Amniotic epithelial cell (primary cell): ENCODE measurements at regions not wholly inside any gene's neighbourhood (a gene's known extent, or its start where the extent isn't known, plus 50 kb on each side); places are given as distances from the start of the nearest gene placed in this dataset.
"Not testable (repeated sequence)": the region's sequence is repeated elsewhere in the genome, so short reads cannot be mapped to it uniquely, and the experiment has no call there.

Experiments used
- DNase-seq: peaks from one replicate; pipeline ENCODE4 v3.0.0-alpha.2; 2010; ENCODE audit warnings: low read depth

DNA sequence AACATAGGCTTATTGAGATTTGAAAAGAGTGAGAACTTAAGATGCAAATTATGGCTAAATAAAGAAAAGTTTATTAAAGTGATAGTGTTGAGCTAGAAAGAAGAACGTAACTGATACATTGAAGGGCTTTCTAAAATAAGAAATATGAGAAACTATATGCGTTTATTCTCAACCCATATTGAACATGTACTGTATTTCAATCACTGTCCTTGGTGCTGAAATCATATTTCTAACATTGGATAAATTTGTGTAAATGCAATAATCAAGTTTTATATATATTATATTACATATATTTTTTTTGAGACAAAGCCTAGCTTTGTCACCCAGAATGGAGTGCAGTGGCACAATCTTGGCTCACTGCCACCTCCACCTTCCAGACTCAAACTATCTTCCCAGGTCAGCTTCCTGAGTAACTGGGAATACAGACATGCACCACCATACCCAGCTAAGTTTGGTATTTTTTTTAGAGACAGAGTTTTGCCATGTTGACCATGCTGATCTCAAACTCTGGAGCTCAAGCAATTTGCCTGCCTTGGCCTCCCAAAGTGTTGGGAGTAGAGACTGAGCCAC, 1065.8 kb downstream of the REEP3 start:
- DNase-seq, result no peak

- DNase-seq, result no peak
Measured at GRCh38 chr10:64594072-64594471, 1072.9 kb downstream of the REEP3 start.

GRCh38 chr10:64598600-64598999, 1077.4 kb downstream of the REEP3 start:
- no peak for DNase-seq

DNA sequence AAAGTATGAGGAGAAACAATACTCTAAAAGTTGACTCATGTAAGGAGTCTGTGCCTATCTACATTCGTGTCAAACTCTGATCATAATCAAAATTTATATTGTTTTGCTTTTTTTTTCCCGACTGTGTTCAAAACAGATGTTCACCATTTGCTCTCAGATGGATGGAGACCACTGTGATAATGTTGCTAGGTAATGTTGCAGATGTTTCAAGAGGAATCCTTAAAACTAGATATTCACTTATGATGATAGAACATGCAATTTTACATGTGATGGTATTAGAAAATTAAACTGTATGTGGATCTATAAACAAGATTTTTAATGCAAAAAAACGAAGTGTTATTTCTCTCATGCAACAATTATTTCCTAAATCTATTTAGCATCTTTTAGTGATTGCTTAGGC, 1080.1 kb downstream of the REEP3 start:
- no peak for DNase-seq

DNA sequence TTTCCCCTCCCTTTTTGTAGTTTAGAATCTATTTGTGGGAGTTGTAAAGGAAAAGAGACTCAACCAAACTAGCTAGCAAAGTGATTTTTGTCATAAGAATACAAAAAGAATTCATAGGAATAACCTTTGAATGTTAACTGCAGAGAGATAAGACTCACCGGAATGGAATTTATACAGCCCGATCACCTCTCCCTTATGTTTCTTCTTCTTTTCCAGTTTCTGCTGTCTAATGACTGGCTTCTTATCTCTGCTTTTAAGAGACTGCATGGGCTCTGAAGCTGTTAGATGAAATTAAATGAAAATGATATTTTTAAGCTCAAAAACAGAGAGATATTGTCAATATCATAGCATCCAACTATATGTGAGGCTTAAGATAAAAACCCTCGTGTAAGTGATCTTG, 1095.9 kb downstream of the REEP3 start:
- DNase-seq, result no peak

- DNase-seq, result no peak
Measured at GRCh38 chr10:64619102-64619501, 1097.9 kb downstream of the REEP3 start.

DNA sequence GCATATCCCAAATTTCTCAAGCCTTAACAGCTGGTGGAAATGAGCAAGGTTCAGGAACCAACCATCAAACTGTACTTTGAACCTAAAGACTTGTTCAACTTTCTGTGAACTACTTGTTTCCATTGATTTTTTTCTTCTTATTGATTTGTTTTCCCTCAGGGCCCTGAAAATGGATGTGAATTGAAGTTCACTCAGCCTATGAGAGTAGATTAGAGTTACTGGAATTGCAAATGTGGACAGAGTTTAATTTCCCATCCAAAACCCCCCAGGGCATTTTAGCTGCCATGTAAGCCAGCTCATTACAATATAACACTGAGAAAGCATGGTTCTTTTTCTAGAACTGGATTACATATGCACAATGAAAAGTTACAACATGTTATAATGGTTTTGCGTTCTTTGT, 1105.7 kb downstream of the REEP3 start:
- DNase-seq, result no peak

DNA sequence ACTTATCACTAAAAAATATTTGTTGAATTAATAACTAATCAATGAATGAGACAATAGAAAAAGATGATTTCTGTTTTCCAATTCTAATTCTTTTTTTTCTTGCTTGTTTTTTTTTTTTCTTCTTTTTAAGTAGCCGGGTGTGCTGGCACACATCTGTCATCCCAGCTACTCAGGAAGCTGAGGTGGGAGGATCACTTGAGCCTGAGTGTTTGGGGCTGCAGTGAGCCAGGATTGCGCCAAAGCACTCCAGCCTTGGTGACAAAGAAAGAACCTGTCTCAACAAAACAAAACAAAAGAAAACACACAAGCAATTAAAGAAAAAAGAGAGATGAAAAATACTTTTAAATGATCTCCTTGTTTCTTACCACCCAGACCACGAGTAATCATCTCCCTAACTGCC, 1109.3 kb downstream of the REEP3 start:
- no peak for DNase-seq

DNA sequence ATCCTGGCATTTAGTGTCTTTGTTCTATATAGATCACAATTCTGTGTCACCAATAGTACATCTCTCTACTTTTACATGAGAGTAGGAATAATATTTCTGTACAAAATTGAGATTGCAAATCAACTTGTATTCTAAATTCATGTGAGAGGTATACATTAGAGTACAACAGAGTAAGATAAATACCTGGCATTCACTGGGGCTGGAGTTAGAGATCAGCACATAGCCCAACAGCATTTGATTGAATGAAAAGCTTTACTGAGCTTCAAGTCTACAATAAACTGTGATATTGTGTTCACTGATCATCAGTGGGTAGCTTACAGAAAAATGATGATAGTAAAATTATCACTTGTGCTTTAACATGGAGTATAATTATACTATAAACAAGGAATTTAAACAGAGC, 1114.7 kb downstream of the REEP3 start:
- no peak for DNase-seq

- no peak for DNase-seq
Measured at GRCh38 chr10:64636461-64636860, 1115.3 kb downstream of the REEP3 start.

DNA sequence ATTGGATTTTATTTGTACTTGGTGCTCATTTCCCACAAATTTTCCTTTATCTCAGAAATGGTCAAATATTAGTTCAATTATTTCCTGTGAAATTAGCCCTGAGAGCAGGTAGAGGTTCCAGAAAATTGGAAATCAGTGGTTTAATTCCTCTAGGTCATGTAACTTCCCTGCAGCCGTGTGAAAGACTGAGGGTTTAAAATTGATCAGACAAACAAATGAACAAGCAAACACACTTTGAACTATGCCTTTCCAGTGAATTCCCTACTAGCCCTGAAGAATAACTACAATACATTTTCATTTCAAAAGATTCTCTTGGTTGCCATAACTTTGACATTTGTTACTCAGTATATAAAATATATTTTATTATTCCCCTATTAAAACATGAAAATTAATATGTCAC, 1116.7 kb downstream of the REEP3 start:
- DNase-seq, result no peak

- no peak for DNase-seq
Measured at GRCh38 chr10:64648915-64649314, 1127.7 kb downstream of the REEP3 start.

- no peak for DNase-seq
Measured at GRCh38 chr10:64658528-64658927, 1137.3 kb downstream of the REEP3 start.

DNA sequence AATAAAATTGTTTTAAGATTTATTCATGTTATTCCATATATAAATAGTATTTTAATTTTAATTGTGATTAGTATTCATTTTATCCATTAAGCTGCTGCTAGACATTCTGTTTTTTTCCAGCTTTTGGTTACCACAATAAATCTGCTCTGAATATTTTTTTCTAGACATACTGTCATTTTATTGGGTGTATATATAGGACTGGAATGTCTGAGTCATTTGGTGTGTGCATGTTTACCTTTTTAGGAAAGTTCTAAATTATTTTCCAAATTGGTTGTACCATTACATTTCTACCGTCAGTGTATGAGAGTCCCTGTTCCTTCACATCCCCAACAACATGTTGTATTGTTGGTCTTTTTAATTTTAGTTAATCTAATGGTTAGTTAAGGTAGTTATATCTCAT, 1138.1 kb downstream of the REEP3 start:
- DNase-seq, result no peak

- no peak for DNase-seq
Measured at GRCh38 chr10:64682043-64682442, 1160.8 kb downstream of the REEP3 start.

GRCh38 chr10:64690194-64690593, 1169.0 kb downstream of the REEP3 start:
- no peak for DNase-seq

- DNase-seq, result no peak
Measured at GRCh38 chr10:64699244-64699643, 1178.0 kb downstream of the REEP3 start.

GRCh38 chr10:64702086-64702485, 1180.9 kb downstream of the REEP3 start:
- DNase-seq, result not testable (repeated sequence)

DNA sequence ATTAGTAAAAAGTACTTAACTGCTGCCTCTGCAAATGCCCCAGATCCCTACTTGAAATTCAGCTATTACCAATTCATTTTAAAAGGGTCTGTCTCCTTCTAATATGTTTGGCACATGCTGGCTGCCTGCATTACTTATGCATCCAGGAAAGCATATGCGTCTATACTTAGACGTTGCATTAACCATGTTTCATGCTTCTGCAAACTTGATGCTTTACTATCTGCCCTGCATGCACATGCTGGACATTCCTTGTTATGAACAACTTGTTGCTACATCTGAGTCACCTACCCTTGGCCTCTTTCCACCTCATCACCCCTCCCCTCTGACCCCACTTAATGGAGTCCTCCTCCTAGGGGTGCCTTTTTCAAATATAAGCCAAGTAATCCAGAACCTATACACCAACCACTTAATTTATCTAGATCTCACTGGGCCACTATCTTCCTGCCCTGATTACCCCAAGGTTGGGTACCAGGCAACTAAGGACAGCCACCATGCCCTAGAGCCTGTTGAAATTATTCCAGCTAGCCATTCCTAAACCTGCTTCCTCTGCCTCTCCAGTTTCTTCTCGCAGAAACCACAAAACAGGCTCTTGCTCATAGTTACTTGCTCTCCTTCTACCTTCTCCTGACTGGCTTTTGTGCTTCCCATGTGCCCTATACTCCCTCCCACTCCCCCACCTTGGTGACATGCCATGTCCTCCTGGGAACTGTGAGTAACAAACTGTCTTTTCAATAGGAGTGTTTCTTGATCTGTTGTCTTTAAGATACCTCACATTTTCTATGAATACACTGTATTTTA, 1187.9 kb downstream of the REEP3 start:
- DNase-seq, result no peak

GRCh38 chr10:64726466-64726865, 1205.3 kb downstream of the REEP3 start:
- DNase-seq, result no peak

- DNase-seq, result no peak
Measured at GRCh38 chr10:64731016-64731415, 1209.8 kb downstream of the REEP3 start.

DNA sequence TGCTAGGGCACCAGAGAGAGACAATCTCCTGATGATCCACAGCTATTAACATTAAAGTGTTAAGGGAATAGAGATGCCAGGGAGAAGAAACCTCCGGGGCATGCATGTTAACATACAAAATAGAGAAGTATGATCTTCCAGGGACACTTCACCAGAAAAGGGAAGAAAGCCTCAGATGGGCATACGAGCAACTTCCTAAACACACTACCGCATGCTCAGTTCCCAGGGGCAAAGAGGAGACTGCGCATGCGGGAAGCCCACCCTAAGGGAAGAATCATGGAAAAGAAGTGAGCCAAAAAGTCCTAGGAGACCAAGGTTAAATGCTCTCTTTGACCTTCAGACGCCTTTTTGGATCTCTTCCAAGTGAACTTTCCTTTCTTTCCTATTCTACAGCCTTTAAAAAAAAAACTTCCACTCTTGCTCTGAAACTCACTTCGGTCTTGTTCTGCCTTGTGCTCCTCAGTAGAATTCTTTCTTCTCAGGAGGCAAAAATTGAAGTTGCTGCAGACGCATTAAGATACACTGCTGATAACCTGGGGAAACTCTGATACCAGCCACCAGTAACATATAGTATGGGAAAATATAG, 1211.3 kb downstream of the REEP3 start:
- DNase-seq, result no peak

DNA sequence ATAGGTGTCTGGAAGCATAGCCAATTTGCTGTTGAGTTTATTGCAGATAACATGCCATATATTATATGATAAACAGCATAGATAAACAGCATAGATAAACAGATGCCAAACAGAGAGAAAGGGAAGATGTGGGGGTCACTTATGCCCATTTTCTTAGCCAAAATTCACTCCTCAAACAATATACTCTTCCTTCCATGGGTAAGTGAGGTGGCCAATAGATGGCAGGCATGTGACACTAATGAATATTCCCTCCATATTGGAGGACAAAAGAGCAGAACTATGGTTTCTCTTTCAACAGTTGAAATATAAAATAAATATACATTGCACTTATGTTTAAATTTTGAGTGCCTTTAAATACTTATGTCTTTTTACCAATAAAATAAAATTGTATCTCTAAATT, 1212.8 kb downstream of the REEP3 start:
- no peak for DNase-seq

DNA sequence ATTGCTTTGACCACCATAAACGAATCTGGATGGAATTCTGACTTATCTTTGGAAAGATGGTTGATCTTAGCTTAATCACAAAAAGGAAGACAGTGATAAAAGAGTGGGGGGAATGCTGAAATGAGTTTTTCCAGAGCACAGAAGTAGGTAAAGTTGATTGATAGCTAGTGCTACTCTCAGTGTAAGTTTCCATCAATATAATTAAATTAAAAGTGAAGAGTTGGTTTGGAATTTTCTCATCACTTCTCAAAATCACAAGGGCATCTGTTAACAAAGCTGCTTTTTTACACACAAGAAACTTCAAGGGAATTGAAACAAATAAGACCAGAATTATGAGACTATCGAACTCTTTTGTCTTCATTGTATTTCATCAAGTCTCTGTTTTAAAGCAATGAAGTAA, 1217.3 kb downstream of the REEP3 start:
- DNase-seq, result no peak
